ENCODE measurements at regions not wholly inside any gene's neighbourhood (a gene's known extent, or its start where the extent isn't known, plus 50 kb on each side); places are given as distances from the start of the nearest gene placed in this dataset.
A peak's percentile ranks its signal among the peaks of the same experiment; 100 is the strongest.

DNA sequence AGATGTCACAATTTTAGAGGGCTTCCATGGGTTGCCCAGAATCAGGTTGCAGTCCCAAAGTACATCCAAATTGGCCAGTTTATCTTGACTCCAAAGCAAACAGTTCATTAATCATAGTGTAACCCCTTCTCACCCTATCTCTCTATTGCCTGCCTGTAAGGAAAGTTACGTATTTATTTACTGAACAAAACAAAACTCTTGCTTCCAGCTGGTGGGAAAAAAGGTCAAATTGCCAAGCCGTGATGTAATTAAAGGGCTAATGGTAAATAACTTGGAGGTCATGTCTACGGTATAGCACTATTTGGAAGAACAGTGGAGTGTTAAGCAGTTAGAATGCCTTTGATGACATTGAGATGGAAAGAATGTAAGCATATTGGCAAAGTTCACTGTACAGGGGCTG lies 214.0 kb downstream of the DLEU7 start:
- H3K4me3 ChIP-seq (ENCODE audit: low read depth, low read length) = no peak overlapping the region
- no peak overlapping the region for H3K27ac ChIP-seq (ENCODE audit: low read depth, low read length)
- no peaks in the 10 kb centered on the region for H3K4me1 ChIP-seq (ENCODE audit: control insufficient read depth, insufficient read depth, low read length)
- H3K9me3 ChIP-seq (ENCODE audit: control insufficient read depth, insufficient read depth, low read length) = no peaks in the 10 kb centered on the region
- H3K27me3 ChIP-seq (ENCODE audit: control insufficient read depth, insufficient read depth, low read length) = no peaks in the 10 kb centered on the region
- no peak overlapping the region for H3K9ac ChIP-seq (ENCODE audit: low read depth, low read length)
- H3K36me3 ChIP-seq (ENCODE audit: control insufficient read depth, insufficient read depth, low read length) = no peaks in the 10 kb centered on the region

DNA sequence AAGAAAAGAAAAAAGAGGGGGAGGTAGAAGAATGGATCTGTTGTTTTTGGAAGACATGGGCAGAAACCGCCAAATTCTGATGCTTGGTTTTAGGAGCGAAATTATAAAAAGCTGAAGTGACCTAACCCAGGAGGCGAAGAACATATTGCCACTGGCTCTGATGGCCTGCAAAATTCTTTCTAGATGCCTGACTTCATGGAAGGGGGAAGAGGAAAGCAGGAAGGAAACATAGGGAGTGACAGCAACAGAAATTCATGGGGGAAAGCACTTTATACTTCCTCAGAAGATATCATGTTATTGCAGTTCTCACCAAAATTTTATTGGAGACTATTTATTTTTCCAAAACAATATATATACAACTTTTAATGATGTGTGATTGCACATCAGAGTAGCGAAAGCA lies 213.5 kb downstream of the DLEU7 start:
- Histone ChIP-seq H3K27ac (ENCODE audit: low read depth, low read length) (no peak overlapping the region), H3K9me3 (ENCODE audit: control insufficient read depth, insufficient read depth, low read length) (no peaks in the 10 kb centered on the region), H3K27me3 (ENCODE audit: control insufficient read depth, insufficient read depth, low read length) (no peaks in the 10 kb centered on the region), H3K4me3 (ENCODE audit: low read depth, low read length) (no peak overlapping the region), H3K4me1 (ENCODE audit: control insufficient read depth, insufficient read depth, low read length) (no peaks in the 10 kb centered on the region), H3K9ac (ENCODE audit: low read depth, low read length) (no peak overlapping the region), H3K36me3 (ENCODE audit: control insufficient read depth, insufficient read depth, low read length) (no peaks in the 10 kb centered on the region)

DNA sequence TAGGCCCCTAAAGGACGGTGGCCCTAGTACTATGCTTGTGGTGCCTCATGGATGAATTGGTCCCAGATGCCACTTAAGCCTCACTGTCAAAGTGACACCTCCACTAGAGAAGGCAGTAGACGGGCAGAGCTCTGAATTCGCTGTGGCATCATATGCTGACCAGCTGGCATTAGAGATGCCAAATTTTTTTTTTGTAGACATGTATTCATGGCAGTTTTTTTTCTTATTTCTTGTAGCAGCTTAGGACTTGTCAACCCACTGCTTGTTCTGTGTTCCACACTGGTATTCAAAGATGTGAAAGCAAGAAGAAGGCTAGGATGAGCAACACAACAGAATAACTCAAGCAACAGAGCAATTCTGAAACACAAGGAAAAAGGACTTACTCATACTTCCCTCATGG lies 212.5 kb downstream of the DLEU7 start:
- H3K27ac ChIP-seq (ENCODE audit: low read depth, low read length) = no peak overlapping the region
- H3K36me3 ChIP-seq (ENCODE audit: control insufficient read depth, insufficient read depth, low read length) = no peaks in the 10 kb centered on the region
- H3K9ac ChIP-seq (ENCODE audit: low read depth, low read length) = no peak overlapping the region
- H3K27me3 ChIP-seq (ENCODE audit: control insufficient read depth, insufficient read depth, low read length) = no peaks in the 10 kb centered on the region
- no peak overlapping the region for H3K4me3 ChIP-seq (ENCODE audit: low read depth, low read length)
- no peaks in the 10 kb centered on the region for H3K9me3 ChIP-seq (ENCODE audit: control insufficient read depth, insufficient read depth, low read length)
- H3K4me1 ChIP-seq (ENCODE audit: control insufficient read depth, insufficient read depth, low read length) = peaks cover 6% of the 10 kb centered on the region; the same call in 1 of the 2 replicates

DNA sequence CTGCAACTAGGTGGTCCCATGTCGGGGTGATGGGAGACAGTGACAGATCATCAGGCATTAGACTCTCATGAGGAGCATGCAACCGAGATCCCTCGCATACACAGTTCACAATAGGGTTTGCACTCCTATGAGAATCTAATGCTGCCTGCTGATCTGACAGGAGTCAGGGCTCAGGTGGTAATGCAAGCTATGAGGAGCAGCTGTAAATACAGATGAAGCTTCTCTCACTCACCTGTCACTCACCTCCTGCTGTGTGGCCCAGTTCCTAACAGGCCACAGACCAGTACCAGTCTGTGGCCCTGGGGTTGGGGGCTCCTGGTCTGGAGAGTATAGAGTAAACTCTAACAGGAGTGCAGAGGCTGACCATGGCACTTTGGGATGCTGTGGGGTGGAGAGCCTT lies 209.2 kb downstream of the DLEU7 start:
- H3K4me3 ChIP-seq (ENCODE audit: low read depth, low read length) = no peak overlapping the region
- no peaks in the 10 kb centered on the region for H3K36me3 ChIP-seq (ENCODE audit: control insufficient read depth, insufficient read depth, low read length)
- H3K27ac ChIP-seq (ENCODE audit: low read depth, low read length) = no peak overlapping the region
- H3K27me3 ChIP-seq (ENCODE audit: control insufficient read depth, insufficient read depth, low read length) = no peaks in the 10 kb centered on the region
- H3K9me3 ChIP-seq (ENCODE audit: control insufficient read depth, insufficient read depth, low read length) = no peaks in the 10 kb centered on the region
- H3K4me1 ChIP-seq (ENCODE audit: control insufficient read depth, insufficient read depth, low read length) = peaks cover 14% of the 10 kb centered on the region
- no peak overlapping the region for H3K9ac ChIP-seq (ENCODE audit: low read depth, low read length)

DNA sequence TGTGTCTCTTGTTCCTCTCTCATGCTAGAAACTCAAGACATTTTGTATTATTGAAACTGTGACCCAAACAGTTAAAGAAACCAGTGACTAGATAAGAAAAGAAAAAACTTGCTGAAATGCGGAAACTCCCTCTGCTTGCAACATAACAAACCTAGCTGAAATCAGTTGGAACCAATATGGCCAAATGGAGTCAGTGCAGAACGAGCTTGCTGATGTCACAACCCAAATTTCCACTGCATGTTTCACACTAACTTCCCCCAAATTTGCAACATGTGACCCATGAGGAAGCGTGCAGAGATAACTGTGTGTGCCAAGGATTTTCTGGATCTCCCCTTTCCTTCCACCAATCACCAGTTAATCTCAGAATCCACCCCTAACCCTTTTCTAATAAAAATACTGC lies 208.0 kb downstream of the DLEU7 start:
- Histone ChIP-seq H3K36me3 (ENCODE audit: control insufficient read depth, insufficient read depth, low read length) (no peaks in the 10 kb centered on the region), H3K27me3 (ENCODE audit: control insufficient read depth, insufficient read depth, low read length) (no peaks in the 10 kb centered on the region), H3K9me3 (ENCODE audit: control insufficient read depth, insufficient read depth, low read length) (no peaks in the 10 kb centered on the region), H3K27ac (ENCODE audit: low read depth, low read length) (no peak overlapping the region), H3K9ac (ENCODE audit: low read depth, low read length) (no peak overlapping the region), H3K4me1 (ENCODE audit: control insufficient read depth, insufficient read depth, low read length) (peaks cover 14% of the 10 kb centered on the region), H3K4me3 (ENCODE audit: low read depth, low read length) (no peak overlapping the region)

DNA sequence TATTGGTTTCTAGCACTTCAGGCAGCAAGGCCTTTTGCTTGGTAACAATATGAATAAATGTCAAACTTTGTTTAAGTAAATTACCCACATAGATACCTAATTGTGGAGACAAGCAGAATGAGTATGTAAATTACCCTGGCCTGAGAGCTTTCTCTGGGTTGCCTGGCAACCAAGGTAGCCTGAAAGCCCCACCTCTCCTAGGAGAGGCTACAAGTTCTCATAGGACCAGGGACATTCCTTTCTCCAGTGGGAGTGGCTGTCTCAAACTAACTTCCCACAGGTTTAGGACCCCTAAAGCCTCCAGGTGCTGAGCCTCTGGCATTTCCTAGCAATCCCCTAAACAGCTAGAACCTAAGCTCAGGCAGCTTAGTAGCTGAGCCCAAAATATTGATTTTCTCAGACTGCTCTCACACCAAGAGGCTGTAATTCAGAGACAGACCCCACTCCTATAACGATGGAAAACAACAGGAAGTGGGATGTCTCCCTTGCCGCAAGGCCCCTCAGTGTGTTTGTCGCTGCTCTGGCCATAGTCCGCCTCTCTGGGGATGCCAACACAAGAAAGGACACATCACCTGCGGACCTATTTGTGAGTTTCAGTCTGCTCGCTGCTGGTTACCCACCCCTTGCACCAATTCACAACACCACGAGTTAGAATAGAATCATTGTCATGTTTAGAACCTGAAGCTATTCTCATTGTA lies 207.3 kb downstream of the DLEU7 start:
- no peak overlapping the region for H3K9ac ChIP-seq (ENCODE audit: low read depth, low read length)
- peak overlapping the region; percentile 35 for H3K4me3 ChIP-seq (ENCODE audit: low read depth, low read length)
- H3K27me3 ChIP-seq (ENCODE audit: control insufficient read depth, insufficient read depth, low read length) = no peaks in the 10 kb centered on the region
- H3K4me1 ChIP-seq (ENCODE audit: control insufficient read depth, insufficient read depth, low read length) = peaks cover 14% of the 10 kb centered on the region
- H3K36me3 ChIP-seq (ENCODE audit: control insufficient read depth, insufficient read depth, low read length) = no peaks in the 10 kb centered on the region
- H3K9me3 ChIP-seq (ENCODE audit: control insufficient read depth, insufficient read depth, low read length) = no peaks in the 10 kb centered on the region
- H3K27ac ChIP-seq (ENCODE audit: low read depth, low read length) = no peak overlapping the region

DNA sequence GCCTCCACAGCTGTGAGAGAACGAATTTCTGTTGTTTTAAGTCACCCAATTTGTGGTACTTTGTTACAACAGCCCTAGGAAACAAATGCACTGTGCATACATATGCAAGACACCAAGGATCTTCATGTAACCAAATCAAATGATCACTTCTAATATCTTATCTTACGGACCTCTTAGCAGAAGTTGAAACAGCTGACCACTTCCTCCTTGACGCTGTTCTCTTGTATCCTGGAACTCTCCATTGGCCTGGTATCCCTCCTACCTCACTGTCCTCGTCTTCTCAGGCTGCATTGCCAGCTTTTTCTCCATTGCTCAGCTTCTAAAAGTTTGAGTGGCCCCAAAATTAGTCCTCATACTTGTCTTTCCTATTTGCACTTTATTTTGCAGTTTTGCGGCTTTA lies 200.4 kb downstream of the DLEU7 start:
- H3K27ac ChIP-seq (ENCODE audit: low read depth, low read length) = no peak overlapping the region
- H3K4me3 ChIP-seq (ENCODE audit: low read depth, low read length) = no peak overlapping the region
- H3K9me3 ChIP-seq (ENCODE audit: control insufficient read depth, insufficient read depth, low read length) = no peaks in the 10 kb centered on the region
- no peaks in the 10 kb centered on the region for H3K27me3 ChIP-seq (ENCODE audit: control insufficient read depth, insufficient read depth, low read length)
- H3K36me3 ChIP-seq (ENCODE audit: control insufficient read depth, insufficient read depth, low read length) = no peaks in the 10 kb centered on the region
- H3K9ac ChIP-seq (ENCODE audit: low read depth, low read length) = no peak overlapping the region
- H3K4me1 ChIP-seq (ENCODE audit: control insufficient read depth, insufficient read depth, low read length) = no peaks in the 10 kb centered on the region

DNA sequence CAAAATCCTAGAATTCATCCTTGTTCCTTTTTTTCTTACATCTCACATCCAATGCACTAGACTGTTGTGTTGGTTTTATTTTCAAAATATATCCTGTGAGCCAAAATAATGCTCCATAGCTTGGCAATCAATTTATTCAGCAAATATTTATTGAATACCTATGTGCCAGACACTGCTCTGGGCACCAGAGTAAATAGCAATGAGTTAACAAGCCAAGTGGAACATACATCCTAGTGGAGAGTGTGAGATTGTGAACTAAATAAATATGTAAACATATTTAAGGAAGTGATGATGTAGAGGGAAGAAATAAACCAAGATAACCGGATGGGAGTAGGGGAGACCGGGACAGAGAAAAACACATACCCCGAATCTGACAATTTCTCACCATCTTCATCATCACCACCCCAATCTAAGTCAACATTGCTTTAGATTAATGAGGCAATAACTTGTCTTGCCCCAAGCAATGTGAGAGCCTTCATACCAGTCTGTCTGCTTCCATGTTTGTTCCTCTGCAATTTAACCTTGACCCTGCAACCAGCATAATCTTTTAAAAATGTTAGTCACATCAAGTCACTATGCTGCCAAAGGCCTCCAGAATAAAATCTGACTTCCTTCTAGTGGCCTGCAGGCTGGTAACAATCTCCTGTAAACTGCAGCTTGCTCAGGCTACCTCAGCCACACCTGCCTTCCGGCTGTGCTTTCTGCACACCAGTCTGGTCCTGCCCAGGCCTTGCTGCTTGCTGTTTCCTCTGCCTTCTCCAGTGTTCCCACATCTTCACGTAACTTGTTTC lies 199.2 kb downstream of the DLEU7 start:
- H3K4me1 ChIP-seq (ENCODE audit: control insufficient read depth, insufficient read depth, low read length) = no peaks in the 10 kb centered on the region
- H3K9me3 ChIP-seq (ENCODE audit: control insufficient read depth, insufficient read depth, low read length) = no peaks in the 10 kb centered on the region
- no peak overlapping the region for H3K27ac ChIP-seq (ENCODE audit: low read depth, low read length)
- no peaks in the 10 kb centered on the region for H3K27me3 ChIP-seq (ENCODE audit: control insufficient read depth, insufficient read depth, low read length)
- H3K9ac ChIP-seq (ENCODE audit: low read depth, low read length) = no peak overlapping the region
- no peak overlapping the region for H3K4me3 ChIP-seq (ENCODE audit: low read depth, low read length)
- H3K36me3 ChIP-seq (ENCODE audit: control insufficient read depth, insufficient read depth, low read length) = no peaks in the 10 kb centered on the region

DNA sequence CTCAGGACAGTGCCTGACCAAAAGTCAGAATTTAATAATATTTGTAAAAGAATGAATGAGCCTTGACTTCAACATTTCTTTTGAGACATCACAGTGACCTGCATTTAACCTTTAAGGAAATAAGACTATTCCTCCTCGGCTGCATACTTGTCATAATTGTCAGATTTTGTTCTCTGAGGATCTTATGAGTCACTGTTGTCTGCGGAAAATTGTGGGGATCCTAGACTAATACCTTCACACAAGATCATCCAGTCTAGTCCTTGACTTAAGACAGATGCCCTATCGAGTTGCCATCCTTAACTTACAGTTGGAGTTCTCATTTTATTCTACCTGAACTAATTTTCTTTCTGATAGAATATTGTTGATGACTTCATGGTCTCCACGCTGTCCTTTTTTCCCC lies 198.4 kb downstream of the DLEU7 start:
- no peak overlapping the region for H3K4me3 ChIP-seq (ENCODE audit: low read depth, low read length)
- no peaks in the 10 kb centered on the region for H3K4me1 ChIP-seq (ENCODE audit: control insufficient read depth, insufficient read depth, low read length)
- no peak overlapping the region for H3K9ac ChIP-seq (ENCODE audit: low read depth, low read length)
- no peak overlapping the region for H3K27ac ChIP-seq (ENCODE audit: low read depth, low read length)
- H3K27me3 ChIP-seq (ENCODE audit: control insufficient read depth, insufficient read depth, low read length) = no peaks in the 10 kb centered on the region
- no peaks in the 10 kb centered on the region for H3K9me3 ChIP-seq (ENCODE audit: control insufficient read depth, insufficient read depth, low read length)
- H3K36me3 ChIP-seq (ENCODE audit: control insufficient read depth, insufficient read depth, low read length) = no peaks in the 10 kb centered on the region

DNA sequence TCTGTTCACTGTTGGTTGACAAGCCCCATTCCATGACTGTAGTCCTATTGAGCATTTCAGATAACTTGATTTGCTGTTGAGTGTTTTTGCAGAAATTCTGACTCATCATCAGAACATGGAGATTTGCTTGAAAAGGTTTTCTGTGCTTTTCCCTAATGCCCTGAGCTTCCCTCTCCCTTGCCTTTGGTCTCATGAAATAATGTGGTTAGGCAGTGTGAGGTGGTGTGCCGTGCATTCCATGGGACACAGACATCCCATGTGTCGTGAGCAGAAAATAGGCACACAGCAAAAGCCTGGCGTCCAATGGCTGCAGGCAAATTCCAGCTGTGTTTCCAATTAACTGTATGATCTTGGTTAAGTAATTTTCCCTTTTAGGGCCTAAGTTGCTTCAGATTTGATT lies 197.4 kb downstream of the DLEU7 start:
- no peak overlapping the region for H3K27ac ChIP-seq (ENCODE audit: low read depth, low read length)
- H3K9me3 ChIP-seq (ENCODE audit: control insufficient read depth, insufficient read depth, low read length) = no peaks in the 10 kb centered on the region
- H3K27me3 ChIP-seq (ENCODE audit: control insufficient read depth, insufficient read depth, low read length) = no peaks in the 10 kb centered on the region
- no peaks in the 10 kb centered on the region for H3K4me1 ChIP-seq (ENCODE audit: control insufficient read depth, insufficient read depth, low read length)
- no peaks in the 10 kb centered on the region for H3K36me3 ChIP-seq (ENCODE audit: control insufficient read depth, insufficient read depth, low read length)
- no peak overlapping the region for H3K4me3 ChIP-seq (ENCODE audit: low read depth, low read length)
- no peak overlapping the region for H3K9ac ChIP-seq (ENCODE audit: low read depth, low read length)

DNA sequence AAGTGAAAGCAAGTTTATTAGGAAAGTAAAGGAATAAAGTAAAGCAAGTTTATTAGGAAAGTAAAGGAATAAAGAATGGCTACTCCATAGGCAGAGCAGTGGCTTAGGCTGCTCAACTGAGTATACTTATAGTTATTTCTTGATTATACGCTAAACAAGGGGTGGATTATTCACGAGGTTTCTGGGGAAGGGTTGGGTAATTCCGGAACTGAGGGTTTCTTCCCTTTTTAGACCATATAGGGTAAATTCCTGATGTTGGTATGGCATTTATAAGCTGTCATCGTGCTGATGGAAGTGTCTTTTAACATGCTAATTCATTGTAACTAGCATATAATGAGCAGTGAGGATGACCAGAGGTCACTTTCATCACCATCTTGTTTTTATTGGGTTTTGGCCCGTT lies 194.3 kb downstream of the DLEU7 start:
- Histone ChIP-seq H3K27me3 (ENCODE audit: control insufficient read depth, insufficient read depth, low read length) (no peaks in the 10 kb centered on the region), H3K27ac (ENCODE audit: low read depth, low read length) (no peak overlapping the region), H3K9me3 (ENCODE audit: control insufficient read depth, insufficient read depth, low read length) (no peaks in the 10 kb centered on the region), H3K36me3 (ENCODE audit: control insufficient read depth, insufficient read depth, low read length) (no peaks in the 10 kb centered on the region), H3K4me1 (ENCODE audit: control insufficient read depth, insufficient read depth, low read length) (no peaks in the 10 kb centered on the region), H3K4me3 (ENCODE audit: low read depth, low read length) (no peak overlapping the region), H3K9ac (ENCODE audit: low read depth, low read length) (no peak overlapping the region)

Data from HUES48 (cell line).